ENCODE measurements at regions not wholly inside any gene's neighbourhood (a gene's known extent, or its start where the extent isn't known, plus 50 kb on each side); places are given as distances from the start of the nearest gene placed in this dataset.

- DNase-seq = no peak
Observed at GRCh38 chr20:58087562-58087858, 140.9 kb downstream of the ANKRD60 start.

DNA sequence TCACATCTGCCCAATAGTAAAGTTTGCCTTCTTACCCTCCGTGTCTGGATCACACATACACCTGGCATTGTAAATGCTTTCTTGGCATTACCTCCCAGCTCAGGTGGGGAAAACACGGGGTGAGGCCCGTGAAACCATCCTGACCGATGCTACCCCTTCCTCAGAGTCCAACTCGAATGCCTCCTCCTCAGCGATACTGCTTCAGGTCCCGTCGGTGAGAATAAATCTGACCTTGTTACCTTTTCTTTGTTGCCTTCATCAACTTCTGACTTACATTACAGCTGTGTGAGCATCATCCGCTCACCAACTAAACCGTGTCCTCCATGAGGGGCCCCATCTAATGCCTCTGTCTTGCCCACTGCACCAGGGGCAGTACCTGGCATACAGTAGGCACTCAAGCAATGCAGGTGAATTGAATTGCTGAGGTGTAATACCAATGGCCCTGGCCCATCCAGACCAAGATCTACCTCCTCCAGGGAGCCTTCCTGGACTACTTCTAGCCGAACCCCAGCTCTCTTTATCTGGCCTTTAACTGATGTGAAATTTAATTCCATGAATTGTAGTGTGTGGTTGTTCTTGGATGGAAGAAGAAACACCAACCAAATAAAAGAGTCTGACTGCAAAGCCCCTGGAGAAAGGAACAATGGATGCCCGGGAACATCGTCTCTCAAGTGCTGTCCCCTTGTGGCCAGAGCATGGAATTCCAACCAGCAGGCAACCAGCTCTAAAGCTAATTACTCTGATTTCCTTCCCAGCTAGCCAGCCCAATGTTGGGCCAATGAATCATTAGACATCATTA lies 141.5 kb downstream of the ANKRD60 start:
- DNase-seq = peak; percentile 1

- DNase-seq = no peak
Observed at GRCh38 chr20:58084966-58085365, 143.5 kb downstream of the ANKRD60 start.

GRCh38 chr20:58084566-58084965 lies 143.9 kb downstream of the ANKRD60 start:
- no peak for DNase-seq

GRCh38 chr20:58081846-58082245 lies 146.6 kb downstream of the ANKRD60 start:
- no peak for DNase-seq

- DNase-seq = no peak
Observed at GRCh38 chr20:58078741-58079522, 149.5 kb downstream of the ANKRD60 start.

DNA sequence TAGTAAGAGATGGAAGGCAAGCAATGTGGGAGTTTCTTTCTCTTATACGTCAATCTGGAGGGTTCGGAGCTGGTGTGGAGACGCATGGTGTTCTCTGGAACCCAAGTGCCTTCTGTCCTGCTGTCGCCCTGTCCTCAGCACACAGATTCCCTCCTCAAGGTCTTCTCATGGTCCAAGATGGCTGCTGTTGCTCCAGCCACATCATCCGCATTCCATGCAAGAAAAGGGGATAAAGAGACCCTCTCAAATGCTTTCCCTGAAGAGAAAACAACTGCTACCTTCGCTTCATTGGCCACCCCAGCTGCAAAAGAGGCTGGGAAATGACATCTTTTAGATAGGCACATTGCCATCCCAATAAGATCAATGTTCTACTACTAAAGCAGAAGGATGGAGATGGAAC lies 151.2 kb downstream of the ANKRD60 start:
- DNase-seq = no peak

GRCh38 chr20:58076405-58076804 lies 152.0 kb downstream of the ANKRD60 start:
- no peak for DNase-seq

GRCh38 chr20:58075586-58076345 lies 152.7 kb downstream of the ANKRD60 start:
- no peak for DNase-seq

DNA sequence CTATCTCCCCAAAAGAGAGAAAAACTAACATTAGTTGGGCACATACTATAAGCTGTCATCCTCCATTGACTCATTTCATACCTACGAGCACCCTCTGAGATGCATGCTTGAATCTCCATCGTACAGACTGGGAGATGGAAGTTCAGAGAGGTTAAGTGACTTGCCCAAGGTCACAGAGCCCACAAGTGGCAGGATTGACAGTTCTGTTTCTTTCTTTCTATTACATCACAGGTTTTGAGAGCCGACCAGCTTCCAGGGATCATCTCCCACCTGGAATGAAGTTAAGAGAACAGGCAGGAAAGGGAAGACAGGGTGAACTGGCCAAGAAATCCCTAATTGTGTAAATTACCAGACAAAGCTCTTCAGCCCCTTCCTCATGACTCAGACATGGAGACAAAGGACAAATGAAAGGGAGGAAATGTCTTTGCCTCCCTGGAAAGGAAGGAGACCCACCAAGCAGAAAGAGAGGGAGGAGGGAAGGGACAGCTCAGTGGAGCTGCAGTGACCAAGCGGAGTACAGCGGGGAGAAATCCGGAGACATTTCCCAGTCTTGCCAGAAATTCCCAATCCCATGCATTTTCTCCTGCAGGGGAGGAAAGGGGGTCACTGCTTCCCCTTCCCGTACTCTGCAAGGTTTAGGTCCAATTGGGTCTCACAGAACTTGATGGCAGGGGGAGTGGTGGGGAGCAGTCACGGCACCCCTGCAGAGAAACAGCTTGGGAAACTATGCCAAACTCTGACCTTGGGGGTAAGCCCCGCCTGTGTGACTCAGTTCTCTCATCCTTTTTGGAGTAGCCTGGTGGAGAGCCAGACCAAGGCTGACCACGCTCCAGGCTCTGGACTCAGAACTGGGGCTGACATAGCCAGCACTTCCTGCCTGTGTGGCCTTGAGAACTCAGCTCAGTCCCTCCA lies 154.3 kb downstream of the ANKRD60 start:
- no peak for DNase-seq

DNA sequence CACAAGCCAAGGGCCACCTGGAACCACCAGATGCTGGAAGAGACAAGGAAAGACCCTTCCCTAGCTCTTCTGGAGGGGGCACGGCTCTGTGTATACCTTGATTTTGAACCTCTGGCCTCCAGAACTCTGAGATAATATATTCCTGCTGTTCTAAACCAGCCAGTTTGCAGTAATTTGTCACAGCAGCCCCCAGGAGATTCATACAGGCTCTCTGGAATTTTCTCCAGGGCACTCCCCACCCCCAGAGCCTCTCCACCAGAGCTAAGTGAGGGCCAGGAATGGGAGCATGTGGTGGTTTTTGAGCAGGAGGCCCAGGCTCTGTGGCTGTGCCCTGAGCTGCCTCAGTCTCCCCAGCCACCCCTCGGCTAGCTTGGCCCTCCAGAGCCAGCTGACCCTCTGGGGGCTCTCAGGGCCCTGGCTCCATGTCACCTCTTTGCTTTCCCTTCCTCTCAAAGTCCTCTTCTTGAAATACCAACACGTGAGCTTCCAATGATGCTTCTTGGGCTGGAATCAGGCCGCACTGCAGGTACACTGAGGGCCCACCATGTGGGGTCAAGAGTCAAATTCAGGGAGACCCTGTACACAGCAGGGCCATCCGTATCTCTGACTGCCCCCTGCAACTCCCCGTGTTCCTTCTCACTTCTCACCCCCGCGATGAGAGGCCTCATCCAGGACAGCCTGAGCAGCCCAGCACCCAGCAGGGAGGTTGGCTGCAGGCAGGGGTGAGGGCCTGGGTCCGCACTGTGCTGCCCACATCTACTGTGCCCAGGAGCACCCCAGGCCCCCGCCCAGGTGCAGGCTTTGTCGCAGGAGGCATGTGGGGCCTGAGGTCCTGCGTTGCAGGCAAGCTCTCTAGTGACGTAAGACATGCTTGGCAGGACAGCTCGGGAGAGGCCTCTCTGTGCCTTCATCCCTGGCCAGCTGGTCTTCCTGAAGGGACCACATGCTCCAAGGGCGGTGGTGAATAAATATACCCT lies 155.5 kb downstream of the ANKRD60 start:
- DNase-seq = no peak

DNA sequence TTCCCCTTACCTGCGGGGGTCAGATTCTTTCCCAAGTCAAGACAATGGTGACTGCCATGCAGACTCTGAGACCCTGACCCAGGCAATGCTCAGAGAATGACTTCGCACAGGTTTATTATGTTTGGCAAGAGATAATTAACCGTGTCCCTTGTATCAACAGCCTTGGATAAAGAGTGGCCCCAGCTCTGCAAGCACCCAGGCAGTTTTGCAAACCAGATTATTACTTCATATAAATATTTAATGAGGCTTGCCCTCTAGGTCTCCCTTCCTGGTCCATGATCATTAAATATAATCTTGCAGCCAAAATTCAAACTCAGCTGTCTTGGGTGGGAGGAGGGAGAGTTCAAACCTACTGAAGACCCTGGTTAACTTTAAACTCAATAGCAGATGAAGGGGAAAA lies 156.5 kb downstream of the ANKRD60 start:
- no peak for DNase-seq

DNA sequence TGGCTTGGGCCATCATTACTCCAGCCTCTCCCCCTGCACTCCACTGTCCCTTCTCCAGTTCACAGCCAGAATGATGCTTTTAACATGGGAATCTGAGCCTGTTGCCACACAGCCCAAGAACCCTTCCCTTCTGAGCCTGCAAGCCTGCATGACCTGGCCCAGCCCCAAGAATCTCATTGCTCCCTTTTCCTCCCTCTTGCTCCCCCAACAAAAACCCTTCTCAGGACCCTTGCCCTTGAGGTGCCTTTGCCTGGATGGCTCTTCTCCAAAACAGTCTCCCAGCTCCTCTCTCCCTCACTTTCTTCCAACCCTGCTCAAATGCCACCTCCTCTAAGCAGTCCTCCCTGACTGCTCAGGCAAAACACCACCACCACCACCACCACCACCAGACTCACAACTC lies 157.2 kb downstream of the ANKRD60 start:
- DNase-seq = no peak

- no peak for DNase-seq
Observed at GRCh38 chr20:58070664-58071196, 157.7 kb downstream of the ANKRD60 start.

DNA sequence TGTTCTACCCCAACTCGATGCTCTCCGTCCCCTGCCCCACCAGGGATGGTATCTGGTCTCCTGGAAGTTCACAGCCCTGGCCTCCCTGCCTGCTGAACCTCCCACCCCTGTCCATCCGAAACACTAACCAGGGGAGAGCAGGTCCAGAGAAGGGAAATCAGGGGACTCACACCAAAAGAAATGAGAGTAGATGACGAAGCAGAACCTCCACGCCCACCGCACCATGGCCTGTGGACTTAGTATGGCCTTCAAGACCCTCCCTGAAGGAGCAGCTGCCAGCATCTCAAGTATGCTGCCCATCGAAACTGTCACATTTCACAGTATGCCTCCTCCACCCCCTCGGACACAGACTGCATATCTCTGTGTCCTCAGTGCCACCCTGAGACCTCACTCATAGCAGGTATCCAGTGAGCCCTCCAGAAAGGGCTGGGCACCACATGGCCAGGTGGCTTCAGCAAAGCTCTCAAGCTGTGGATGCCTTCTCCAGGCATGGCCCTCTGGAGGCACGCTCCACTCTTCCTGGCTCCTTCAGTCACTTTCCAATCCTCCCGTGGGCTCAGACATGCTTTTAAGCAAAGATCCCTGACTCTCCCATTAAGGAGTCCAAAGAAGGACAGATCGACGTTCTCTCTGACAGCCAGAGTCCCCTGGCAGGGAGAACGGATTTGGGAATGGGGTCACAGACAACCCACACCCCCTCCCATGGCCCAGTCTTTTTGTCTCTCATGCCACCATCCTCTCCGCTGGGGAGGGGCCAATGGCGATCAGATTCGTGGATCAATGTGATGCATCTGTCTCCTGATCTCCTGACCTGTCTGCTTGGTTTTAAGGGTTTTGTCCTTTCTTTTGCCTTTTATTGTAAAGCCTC lies 158.4 kb downstream of the ANKRD60 start:
- no peak for DNase-seq

GRCh38 chr20:58069207-58069606 lies 159.2 kb downstream of the ANKRD60 start:
- no peak for DNase-seq

DNA sequence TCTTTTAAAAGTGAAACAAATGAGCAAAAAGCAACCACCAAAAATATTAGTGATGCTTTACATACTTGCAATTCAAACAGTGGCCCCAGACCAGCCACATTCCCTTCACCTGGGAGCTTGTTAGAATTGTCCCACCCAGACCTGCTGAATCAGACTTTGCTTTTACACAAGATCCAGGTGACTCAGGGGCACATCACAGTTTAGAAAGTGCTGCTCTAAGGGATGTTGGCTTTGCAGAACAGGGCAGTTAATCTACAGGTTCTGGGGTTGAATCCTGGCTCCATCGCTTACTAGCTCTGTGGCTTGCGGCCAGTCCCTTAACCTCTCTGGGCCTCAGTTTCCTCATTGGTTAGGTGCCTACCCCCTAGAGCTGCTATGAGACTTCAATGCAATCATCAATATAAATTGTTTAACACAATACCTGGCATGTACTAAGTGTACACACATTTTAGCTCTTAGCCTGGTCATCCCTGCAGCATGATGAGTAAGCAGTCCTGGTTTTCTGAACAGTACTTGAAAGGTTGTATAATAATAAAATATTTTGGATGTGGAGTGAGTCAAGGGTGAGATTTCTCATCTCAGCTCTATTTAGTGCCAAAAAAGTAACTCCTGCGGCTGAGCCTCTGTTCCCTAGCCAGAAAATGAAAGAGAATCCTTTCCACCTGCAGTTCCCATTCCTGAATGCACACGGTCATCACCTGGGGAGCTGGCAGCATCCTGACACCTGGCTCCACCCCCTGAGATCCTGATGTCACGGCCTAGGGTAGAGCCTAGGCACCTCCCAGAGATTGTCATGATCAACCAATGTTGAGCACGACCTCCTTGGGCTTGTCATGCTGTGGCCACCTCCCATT lies 162.7 kb downstream of the ANKRD60 start:
- DNase-seq = no peak

- DNase-seq = no peak
Observed at GRCh38 chr20:58064411-58065010, 163.9 kb downstream of the ANKRD60 start.

GRCh38 chr20:58059260-58059544 lies 169.3 kb downstream of the ANKRD60 start:
- no peak for DNase-seq

All from NCI-H2107 (cell line).